Stimulated activated CD4-positive, alpha-beta T cell treated with anti-CD3 and anti-CD28 coated beads, Interleukin-4, amount 100 ng/mL, for 24 hours (primary cell): ENCODE measurements at regions not wholly inside any gene's neighbourhood (a gene's known extent, or its start where the extent isn't known, plus 50 kb on each side); places are given as distances from the start of the nearest gene placed in this dataset.
"Not testable (repeated sequence)": the region's sequence is repeated elsewhere in the genome, so short reads cannot be mapped to it uniquely, and the experiment has no call there.

ENCODE experiments used
- DNase-seq: peaks from one replicate; pipeline ENCODE4 v3.0.0-alpha.2; 2020

- not testable (repeated sequence) for DNase-seq
Observed at GRCh38 chr4:9505341-9505740, 61.1 kb downstream of the DEFB131A start.

- DNase-seq = not testable (repeated sequence)
Observed at GRCh38 chr4:9506672-9507071, 62.5 kb downstream of the DEFB131A start.

- DNase-seq = not testable (repeated sequence)
Observed at GRCh38 chr4:9512941-9513340, 68.7 kb downstream of the DEFB131A start.

GRCh38 chr4:9519631-9520030 is 75.4 kb downstream of the DEFB131A start:
- DNase-seq = not testable (repeated sequence)

GRCh38 chr4:9522903-9523302 is 78.7 kb downstream of the DEFB131A start:
- DNase-seq = not testable (repeated sequence)

GRCh38 chr4:9524406-9524805 is 80.2 kb downstream of the DEFB131A start:
- not testable (repeated sequence) for DNase-seq

- peak; percentile 65 for DNase-seq
Observed at GRCh38 chr4:9532134-9532862, 88.1 kb downstream of the DEFB131A start.

GRCh38 chr4:9532863-9533192 is 88.6 kb downstream of the DEFB131A start:
- DNase-seq = not testable (repeated sequence)

GRCh38 chr4:9537101-9537500 is 92.9 kb downstream of the DEFB131A start:
- DNase-seq = not testable (repeated sequence)

GRCh38 chr4:9539939-9540520 is 95.8 kb downstream of the DEFB131A start:
- not testable (repeated sequence) for DNase-seq

GRCh38 chr4:9541388-9541915 is 97.2 kb downstream of the DEFB131A start:
- not testable (repeated sequence) for DNase-seq

GRCh38 chr4:9544851-9545250 is 100.6 kb downstream of the DEFB131A start:
- DNase-seq = not testable (repeated sequence)

GRCh38 chr4:9547470-9547869 is 103.3 kb downstream of the DEFB131A start:
- DNase-seq = not testable (repeated sequence)

- not testable (repeated sequence) for DNase-seq
Observed at GRCh38 chr4:9556076-9556475, 111.9 kb downstream of the DEFB131A start.

- not testable (repeated sequence) for DNase-seq
Observed at GRCh38 chr4:9577869-9578268, 133.7 kb downstream of the DEFB131A start.

GRCh38 chr4:9582880-9583279 is 138.7 kb downstream of the DEFB131A start:
- not testable (repeated sequence) for DNase-seq

- no peak for DNase-seq
Observed at GRCh38 chr4:9592010-9592409, 147.8 kb downstream of the DEFB131A start.

- DNase-seq = no peak
Observed at GRCh38 chr4:9594948-9595347, 150.7 kb downstream of the DEFB131A start.

- not testable (repeated sequence) for DNase-seq
Observed at GRCh38 chr4:9595531-9595930, 151.3 kb downstream of the DEFB131A start.

- no peak for DNase-seq
Observed at GRCh38 chr4:9599266-9599665, 155.1 kb downstream of the DEFB131A start.

- no peak for DNase-seq
Observed at GRCh38 chr4:9600246-9600645, 156.0 kb downstream of the DEFB131A start.

GRCh38 chr4:9602389-9602914 is 158.2 kb downstream of the DEFB131A start:
- no peak for DNase-seq

GRCh38 chr4:9604031-9604892 is 160.0 kb downstream of the DEFB131A start:
- peak; percentile 44 for DNase-seq
